ENCODE measurements at regions not wholly inside any gene's neighbourhood (a gene's known extent, or its start where the extent isn't known, plus 50 kb on each side); places are given as distances from the start of the nearest gene placed in this dataset.

DNA sequence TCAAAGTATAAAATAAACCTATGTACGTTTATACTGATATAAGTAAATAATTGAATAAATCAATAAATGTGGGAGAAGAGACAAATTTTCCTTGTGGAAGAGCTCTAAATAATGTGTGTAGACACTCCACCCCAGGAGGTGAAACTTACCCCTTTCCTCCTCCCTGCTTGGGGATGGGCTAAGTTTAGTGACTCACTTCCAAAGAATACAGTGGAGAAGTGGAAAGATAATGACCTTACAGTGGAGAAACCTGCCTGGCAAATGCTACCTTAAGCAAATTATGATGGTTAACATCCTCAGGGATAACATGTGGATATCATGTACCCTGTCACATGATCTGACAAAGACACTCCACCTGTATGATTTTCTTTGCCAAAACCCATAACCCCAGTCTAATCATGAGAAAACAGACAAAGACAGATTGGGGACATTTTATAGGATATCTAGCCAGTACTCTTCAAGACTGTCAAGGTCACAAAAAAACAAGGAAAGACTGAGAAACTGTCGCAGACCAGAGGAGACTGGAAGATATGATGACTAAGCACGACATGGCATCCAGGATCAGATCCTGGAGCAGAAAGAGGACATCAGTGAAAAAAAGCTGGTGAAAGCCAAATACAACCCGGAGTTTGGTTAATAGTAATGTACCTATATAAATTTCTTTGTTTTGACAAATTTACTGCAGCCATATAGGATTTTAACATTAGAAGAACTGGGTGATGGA lies 195.5 kb upstream of the PRDM1 start:
- TF ChIP-seq REST (IDR thresholded peaks at IDR 0.05; ENCODE audit: unreplicated experiment) (no peak), CTCF (conservative IDR thresholded peaks at IDR 0.05; ENCODE audit: low read depth in 2 of 2) (no peak), POLR2AphosphoS5 (IDR thresholded peaks at IDR 0.05; ENCODE audit: low read depth) (no peak), STAT1 (IDR thresholded peaks at IDR 0.05; ENCODE audit: unreplicated experiment) (no peak), ZNF331 (CRISPR knock-in tag; IDR thresholded peaks at IDR 0.05; ENCODE audit: low read depth) (no peak), ZNF114 (CRISPR knock-in tag; IDR thresholded peaks at IDR 0.05) (no peak), EZH2phosphoT487 (IDR thresholded peaks at IDR 0.05; ENCODE audit: unreplicated experiment) (no peak), JUNB (IDR thresholded peaks at IDR 0.05; ENCODE audit: unreplicated experiment) (no peak), CREB1 (CRISPR knock-in tag; IDR thresholded peaks at IDR 0.05; ENCODE audit: low read depth) (no peak), NANOG (IDR thresholded peaks at IDR 0.05; ENCODE audit: borderline replicate concordance) (no peak), EZH2 (IDR thresholded peaks at IDR 0.05; ENCODE audit: low read depth, unreplicated experiment) (no peak), ETS1 (IDR thresholded peaks at IDR 0.05) (no peak)
- TF ChIP-seq, protein P1, sequence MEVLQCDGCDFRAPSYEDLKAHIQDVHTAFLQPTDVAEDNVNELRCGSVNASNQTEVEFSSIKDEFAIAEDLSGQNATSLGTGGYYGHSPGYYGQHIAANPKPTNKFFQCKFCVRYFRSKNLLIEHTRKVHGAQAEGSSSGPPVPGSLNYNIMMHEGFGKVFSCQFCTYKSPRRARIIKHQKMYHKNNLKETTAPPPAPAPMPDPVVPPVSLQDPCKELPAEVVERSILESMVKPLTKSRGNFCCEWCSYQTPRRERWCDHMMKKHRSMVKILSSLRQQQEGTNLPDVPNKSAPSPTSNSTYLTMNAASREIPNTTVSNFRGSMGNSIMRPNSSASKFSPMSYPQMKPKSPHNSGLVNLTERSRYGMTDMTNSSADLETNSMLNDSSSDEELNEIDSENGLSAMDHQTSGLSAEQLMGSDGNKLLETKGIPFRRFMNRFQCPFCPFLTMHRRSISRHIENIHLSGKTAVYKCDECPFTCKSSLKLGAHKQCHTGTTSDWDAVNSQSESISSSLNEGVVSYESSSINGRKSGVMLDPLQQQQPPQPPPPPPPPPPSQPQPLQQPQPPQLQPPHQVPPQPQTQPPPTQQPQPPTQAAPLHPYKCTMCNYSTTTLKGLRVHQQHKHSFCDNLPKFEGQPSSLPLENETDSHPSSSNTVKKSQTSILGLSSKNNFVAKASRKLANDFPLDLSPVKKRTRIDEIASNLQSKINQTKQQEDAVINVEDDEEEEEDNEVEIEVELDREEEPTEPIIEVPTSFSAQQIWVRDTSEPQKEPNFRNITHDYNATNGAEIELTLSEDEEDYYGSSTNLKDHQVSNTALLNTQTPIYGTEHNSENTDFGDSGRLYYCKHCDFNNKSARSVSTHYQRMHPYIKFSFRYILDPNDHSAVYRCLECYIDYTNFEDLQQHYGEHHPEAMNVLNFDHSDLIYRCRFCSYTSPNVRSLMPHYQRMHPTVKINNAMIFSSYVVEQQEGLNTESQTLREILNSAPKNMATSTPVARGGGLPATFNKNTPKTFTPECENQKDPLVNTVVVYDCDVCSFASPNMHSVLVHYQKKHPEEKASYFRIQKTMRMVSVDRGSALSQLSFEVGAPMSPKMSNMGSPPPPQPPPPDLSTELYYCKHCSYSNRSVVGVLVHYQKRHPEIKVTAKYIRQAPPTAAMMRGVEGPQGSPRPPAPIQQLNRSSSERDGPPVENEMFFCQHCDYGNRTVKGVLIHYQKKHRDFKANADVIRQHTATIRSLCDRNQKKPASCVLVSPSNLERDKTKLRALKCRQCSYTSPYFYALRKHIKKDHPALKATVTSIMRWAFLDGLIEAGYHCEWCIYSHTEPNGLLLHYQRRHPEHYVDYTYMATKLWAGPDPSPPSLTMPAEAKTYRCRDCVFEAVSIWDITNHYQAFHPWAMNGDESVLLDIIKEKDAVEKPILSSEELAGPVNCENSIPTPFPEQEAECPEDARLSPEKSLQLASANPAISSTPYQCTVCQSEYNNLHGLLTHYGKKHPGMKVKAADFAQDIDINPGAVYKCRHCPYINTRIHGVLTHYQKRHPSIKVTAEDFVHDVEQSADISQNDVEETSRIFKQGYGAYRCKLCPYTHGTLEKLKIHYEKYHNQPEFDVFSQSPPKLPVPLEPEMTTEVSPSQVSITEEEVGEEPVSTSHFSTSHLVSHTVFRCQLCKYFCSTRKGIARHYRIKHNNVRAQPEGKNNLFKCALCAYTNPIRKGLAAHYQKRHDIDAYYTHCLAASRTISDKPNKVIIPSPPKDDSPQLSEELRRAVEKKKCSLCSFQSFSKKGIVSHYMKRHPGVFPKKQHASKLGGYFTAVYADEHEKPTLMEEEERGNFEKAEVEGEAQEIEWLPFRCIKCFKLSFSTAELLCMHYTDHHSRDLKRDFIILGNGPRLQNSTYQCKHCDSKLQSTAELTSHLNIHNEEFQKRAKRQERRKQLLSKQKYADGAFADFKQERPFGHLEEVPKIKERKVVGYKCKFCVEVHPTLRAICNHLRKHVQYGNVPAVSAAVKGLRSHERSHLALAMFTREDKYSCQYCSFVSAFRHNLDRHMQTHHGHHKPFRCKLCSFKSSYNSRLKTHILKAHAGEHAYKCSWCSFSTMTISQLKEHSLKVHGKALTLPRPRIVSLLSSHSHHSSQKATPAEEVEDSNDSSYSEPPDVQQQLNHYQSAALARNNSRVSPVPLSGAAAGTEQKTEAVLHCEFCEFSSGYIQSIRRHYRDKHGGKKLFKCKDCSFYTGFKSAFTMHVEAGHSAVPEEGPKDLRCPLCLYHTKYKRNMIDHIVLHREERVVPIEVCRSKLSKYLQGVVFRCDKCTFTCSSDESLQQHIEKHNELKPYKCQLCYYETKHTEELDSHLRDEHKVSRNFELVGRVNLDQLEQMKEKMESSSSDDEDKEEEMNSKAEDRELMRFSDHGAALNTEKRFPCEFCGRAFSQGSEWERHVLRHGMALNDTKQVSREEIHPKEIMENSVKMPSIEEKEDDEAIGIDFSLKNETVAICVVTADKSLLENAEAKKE (CRISPR knock-in tag; IDR thresholded peaks at IDR 0.05), result no peak
- Histone ChIP-seq H3K79me2 (replicated peaks; ENCODE audit: insufficient read depth) (no peaks in the 10 kb centered on the region), H4K20me1 (replicated peaks; ENCODE audit: insufficient read depth) (no peaks in the 10 kb centered on the region), H3K27ac (ENCODE audit: low read depth) (no peak overlapping the region), H3F3A (replicated peaks; ENCODE audit: low read depth) (no peaks in the 10 kb centered on the region), H2AFZ (no peak overlapping the region), H3K27me3 (ENCODE audit: insufficient read depth) (no peaks in the 10 kb centered on the region), H3K36me3 (ENCODE audit: insufficient read depth) (no peaks in the 10 kb centered on the region), H3K4me1 (ENCODE audit: insufficient read depth) (peaks cover 13% of the 10 kb centered on the region; the same call in 1 of the 2 replicates), H3K9me2 (ENCODE audit: insufficient read depth) (peaks cover 4% of the 10 kb centered on the region; the same call in 1 of the 2 replicates), H3K4me3 (no peak overlapping the region), H3K4me2 (no peak overlapping the region)
- Mint-ChIP-seq H3K4me3 (no peak overlapping the region), H3K9me3 (peaks cover 15% of the 10 kb centered on the region; the same call in 2 of the 3 replicates), H3K27me3 (ENCODE audit: insufficient read depth, low read depth, poor library complexity) (peaks cover 4% of the 10 kb centered on the region), H3K4me1 (peaks cover 11% of the 10 kb centered on the region), H3K36me3 (ENCODE audit: low read depth) (no peaks in the 10 kb centered on the region), H3K27ac (no peak overlapping the region)
- no peak for ATAC-seq
- no peak for DNase-seq (ENCODE audit: low spot score)
